HepG2 (cell line): ENCODE measurements at regions not wholly inside any gene's neighbourhood (a gene's known extent, or its start where the extent isn't known, plus 50 kb on each side); places are given as distances from the start of the nearest gene placed in this dataset.

Experiments used
- ATAC-seq: fragments of 200-7000 bp; cut with Tn5 transposase; 3 replicates; pipeline ENCODE4 v1.9.1; 2020; ENCODE audit warnings: mild to moderate bottlenecking, moderate library complexity
- BruUV-seq: library from RNA; stranded (reverse); fragments of 400-500 nt; replicated peaks from 2 replicates; lab custom pipeline; 2021; lab: Mats Ljungman, UMichigan
- CTCF ChIA-PET: fragments of 300-600 bp; formaldehyde crosslinking; extraction: SDS; loops from one replicate; lab custom pipeline; 2021; ENCODE audit warnings: low total read pairs, inconsistent platforms, low intra/inter-chr PET ratio; lab: Yijun Ruan, JAX
- POLR2A ChIA-PET: fragments of 350-600 bp; sonication (Branson Sonifier 250); formaldehyde crosslinking; loops from one replicate; lab custom pipeline; 2020; ENCODE audit warnings: antibody characterized with exemption, inconsistent platforms; lab: Yijun Ruan, JAX
- DNase-seq: peaks from one replicate; pipeline ENCODE4 v3.0.0-alpha.2; 2015; ENCODE audit warnings: low spot score
- FAIRE-seq: peaks from 3 replicates; lab custom pipeline; 2011; peaks lifted over from hg19 to GRCh38; lab: Jason Lieb, UNC
- H2AFZ ChIP-seq: one replicate; pipeline ENCODE4 v1.6.1; 2011; ENCODE audit warnings: low read length, inconsistent platforms
- H3K27ac ChIP-seq: fragments of 300-600 bp; 3 replicates; pipeline ENCODE4 v1.8.0; 2011; ENCODE audit warnings: mixed run types, mild to moderate bottlenecking, mixed read lengths, low read length, inconsistent platforms; ENCODE audit not compliant: insufficient read depth; ENCODE audit errors: extremely low read length
- H3K27me3 ChIP-seq, 2 experiments: fragments of 200-600 bp in 1 of 2; 2 replicates in 1 of 2; 3 replicates in 1 of 2; pipeline versions ENCODE4 v1.6.0 to v1.8.0; 2011; ENCODE audit warnings: low read length in 2 of 2, mild to moderate bottlenecking in 2 of 2, moderate library complexity in 2 of 2, inconsistent platforms in 1 of 2; ENCODE audit not compliant: insufficient read depth in 2 of 2, control insufficient read depth in 1 of 2
- H3K36me3 ChIP-seq, 2 experiments: fragments of 200-600 bp in 1 of 2; replicated peaks in 1 of 2; 2 replicates in 1 of 2; 3 replicates in 1 of 2; pipeline versions ENCODE4 v1.5.1 to v1.8.0; 2011; ENCODE audit warnings: low read length in 2 of 2, inconsistent platforms in 1 of 2; ENCODE audit not compliant: insufficient read depth in 2 of 2, control insufficient read depth in 1 of 2
- H3K4me1 ChIP-seq: 2 replicates; pipeline ENCODE4 v1.5.1; 2012; ENCODE audit warnings: low read length, inconsistent platforms; ENCODE audit not compliant: insufficient read depth
- H3K4me2 ChIP-seq: 2 replicates; pipeline ENCODE4 v1.6.0; 2011; ENCODE audit warnings: low read depth, low read length, inconsistent platforms
- H3K4me3 ChIP-seq, 3 experiments: fragments of 200-600 bp in 1 of 3; sonication (generic), shearing (Covaris generic) in 1 of 3; replicated peaks in 1 of 3; 2 replicates each; pipeline ENCODE4 v1.5.1; 2011 to 2016; ENCODE audit warnings: low read length in 3 of 3, inconsistent platforms in 2 of 3, low read depth in 2 of 3, mild to moderate bottlenecking in 2 of 3, control low read depth in 1 of 3, mixed read lengths in 1 of 3; ENCODE audit not compliant: insufficient read depth in 1 of 3
- H3K79me2 ChIP-seq: one replicate; pipeline ENCODE4 v1.6.1; 2011; ENCODE audit warnings: low read length, inconsistent platforms; ENCODE audit not compliant: insufficient read depth
- H3K9ac ChIP-seq: 2 replicates; pipeline ENCODE4 v1.6.0; 2011; ENCODE audit warnings: mild to moderate bottlenecking, low read depth, low read length, inconsistent platforms; ENCODE audit not compliant: insufficient read depth
- H3K9me3 ChIP-seq: 2 replicates; pipeline ENCODE4 v1.5.1; 2012; ENCODE audit warnings: mild to moderate bottlenecking, low read length
- H4K20me1 ChIP-seq: 2 replicates; pipeline ENCODE4 v1.6.0; 2011; ENCODE audit warnings: inconsistent platforms, mild to moderate bottlenecking, low read length, moderate library complexity; ENCODE audit not compliant: insufficient read depth
- AFF4 ChIP-seq: sonication (generic); formaldehyde crosslinking; IDR thresholded peaks from 2 replicates; pipeline ENCODE4 v1.4.0; 2020; ENCODE audit warnings: missing genetic modification reagents
- ELK4 ChIP-seq: sonication (generic); formaldehyde crosslinking; IDR thresholded peaks from 2 replicates; pipeline ENCODE4 v1.9.0; 2021; ENCODE audit warnings: missing genetic modification reagents, borderline replicate concordance
- FOXP1 ChIP-seq, 2 experiments: fragments of 450-650 bp in 1 of 2; IDR thresholded peaks; 2 replicates each; pipeline ENCODE4 v1.6.1; 2017 to 2018; ENCODE audit warnings: antibody characterized with exemption in 1 of 2
- GLMP ChIP-seq: sonication (generic); formaldehyde crosslinking; IDR thresholded peaks from 2 replicates; pipeline ENCODE4 v1.9.0; 2021; ENCODE audit warnings: missing genetic modification reagents, mild to moderate bottlenecking, borderline replicate concordance
- KDM5B ChIP-seq: sonication (generic); formaldehyde crosslinking; IDR thresholded peaks from 2 replicates; pipeline ENCODE4 v1.4.0; 2020; ENCODE audit warnings: missing genetic modification reagents, mild to moderate bottlenecking, borderline replicate concordance
- KMT2B ChIP-seq: IDR thresholded peaks from 2 replicates; pipeline ENCODE4 v1.6.1; 2016; ENCODE audit warnings: missing genetic modification reagents, missing compliant biosample characterization
- MAFK ChIP-seq, 2 experiments: IDR thresholded peaks in 1 of 2; conservative IDR thresholded peaks in 1 of 2; 2 replicates each; pipeline ENCODE4 v1.6.1; 2011; ENCODE audit warnings: improper control_type of control experiment in 2 of 2, low read length in 2 of 2
- SRSF4 ChIP-seq: fragments of 200-400 bp; formaldehyde crosslinking; IDR thresholded peaks from one replicate; pipeline ENCODE4 v1.6.1; 2018; ENCODE audit warnings: mild to moderate bottlenecking, low read depth, low read length, moderate library complexity; ENCODE audit not compliant: poor library complexity, severe bottlenecking
- XRCC5 ChIP-seq: fragments of 200-400 bp; formaldehyde crosslinking; optimal IDR thresholded peaks from 2 replicates; pipeline ENCODE3; 2017; ENCODE audit warnings: mild to moderate bottlenecking, low read length
- ZNF263 ChIP-seq: sonication (generic); formaldehyde crosslinking; IDR thresholded peaks from 2 replicates; pipeline ENCODE4 v1.4.0; 2020; ENCODE audit warnings: missing genetic modification reagents
- WGBS: methylation state at CpG from one replicate; pipeline ENCODE4 v1.1.6; 2017; ENCODE audit warnings: low lambda C conversion rate; 5-methylcytosine and 5-hydroxymethylcytosine counted together
- in situ Hi-C: cut with HindIII; loops from 2 replicates; pipeline ENCODE4 v1.10.0; 2017; ENCODE audit warnings: low pct_unique_long_range_greater_than_20kb; ENCODE audit not compliant: extremely low pct_ligation_motif_present
- intact Hi-C: fragments of 100-400 bp; cut with micrococcal nuclease; formaldehyde crosslinking; loops from one replicate; pipeline ENCODE4 v1.10.0; 2022; ENCODE audit not compliant: unreplicated experiment

- no peak for TF ChIP-seq XRCC5
- no peak for TF ChIP-seq KDM5B (CRISPR knock-in tag)
- TF ChIP-seq ELK4 (CRISPR knock-in tag): no peak
- TF ChIP-seq MAFK (conservative IDR thresholded peaks at IDR 0.05 in 1 of 2, IDR thresholded peaks at IDR 0.05 in 1 of 2; ENCODE audit: low read length in 2 of 2): peak in 1 of 2 experiments; percentile 27; a peak in 1 of 4 replicates
- no peak for TF ChIP-seq SRSF4
- DNase-seq (no peak), ATAC-seq (no peak), FAIRE-seq (no peak)
- H4K20me1 ChIP-seq: no peaks in the 10 kb centered on the region
- H3K4me1 ChIP-seq: no peaks in the 10 kb centered on the region
- no peak overlapping the region for H3K9ac ChIP-seq
- no peaks in the 10 kb centered on the region for H3K27me3 ChIP-seq
- H2AFZ ChIP-seq: no peak overlapping the region
- ChIA-PET POLR2A (no interaction called here), CTCF (no interaction called here)
- intact Hi-C loops: no loop called here
- H3K36me3 ChIP-seq: no peaks in the 10 kb centered on the region
- H3K4me2 ChIP-seq: no peak overlapping the region
- H3K9me3 ChIP-seq: no peaks in the 10 kb centered on the region
- no peaks in the 10 kb centered on the region for H3K79me2 ChIP-seq
- no peak overlapping the region for H3K4me3 ChIP-seq
- H3K27ac ChIP-seq: no peak overlapping the region
- no TSS peak for BruUV-seq
- in situ Hi-C loops: no loop called here
- 32% methylated on average over 2 of the region's 2 CpGs for WGBS
Measured at GRCh38 chr5:62767077-62767476, 188.5 kb downstream of the LRRC70 start.

- no peaks in the 10 kb centered on the region for H3K27me3 ChIP-seq
- WGBS: 0% methylated on average over 2 of the region's 2 CpGs
- H3K36me3 ChIP-seq: no peaks in the 10 kb centered on the region
- H4K20me1 ChIP-seq: no peaks in the 10 kb centered on the region
- H3K4me1 ChIP-seq: no peaks in the 10 kb centered on the region
- no peak for ATAC-seq
- H3K4me2 ChIP-seq: no peak overlapping the region
- H3K4me3 ChIP-seq: no peak overlapping the region
- FAIRE-seq: no peak
- H3K79me2 ChIP-seq: no peaks in the 10 kb centered on the region
- no peak for DNase-seq
- H3K9me3 ChIP-seq: no peaks in the 10 kb centered on the region
- TF ChIP-seq AFF4 (CRISPR knock-in tag) (no peak), FOXP1 (IDR thresholded peaks at IDR 0.05) (no peak), FOXP1 (CRISPR knock-in tag; IDR thresholded peaks at IDR 0.05) (no peak), GLMP (CRISPR knock-in tag) (no peak), KMT2B (CRISPR knock-in tag) (no peak), ZNF263 (CRISPR knock-in tag) (no peak)
- ChIA-PET POLR2A (no interaction called here), CTCF (no interaction called here)
- H3K9ac ChIP-seq: no peak overlapping the region
- no TSS peak for BruUV-seq
- no peak overlapping the region for H3K27ac ChIP-seq
- no peak overlapping the region for H2AFZ ChIP-seq
- intact Hi-C loops: no loop called here
- in situ Hi-C loops: no loop called here
Measured at GRCh38 chr5:62762503-62762902, 183.9 kb downstream of the LRRC70 start.
